Mesothelial cell of epicardium (in vitro differentiated cells): ENCODE measurements at regions not wholly inside any gene's neighbourhood (a gene's known extent, or its start where the extent isn't known, plus 50 kb on each side); places are given as distances from the start of the nearest gene placed in this dataset.

ENCODE experiments used
- DNase-seq, 2 experiments: peaks; one replicate each; pipeline ENCODE4 v3.0.0; 2021; ENCODE audit warnings: low spot score in 2 of 2; ENCODE audit not compliant: unreplicated experiment in 2 of 2
- H3K27ac Mint-ChIP-seq: 2 replicates; pipeline ENCODE4 v1.8.0; 2021; ENCODE audit warnings: mixed read lengths
- H3K27me3 Mint-ChIP-seq: 2 replicates; pipeline ENCODE4 v1.8.0; 2021; ENCODE audit warnings: low read depth, mixed read lengths
- H3K36me3 Mint-ChIP-seq: 2 replicates; pipeline ENCODE4 v1.8.0; 2021; ENCODE audit warnings: mixed read lengths
- H3K4me1 Mint-ChIP-seq: 2 replicates; pipeline ENCODE4 v1.8.0; 2021; ENCODE audit warnings: mixed read lengths
- H3K4me3 Mint-ChIP-seq: 2 replicates; pipeline ENCODE4 v1.8.0; 2021; ENCODE audit warnings: mild to moderate bottlenecking, moderate library complexity, mixed read lengths
- H3K9me3 Mint-ChIP-seq: 2 replicates; pipeline ENCODE4 v1.8.0; 2021; ENCODE audit warnings: mixed read lengths
- CTCF ChIP-seq: fragments of 200-600 bp; sonication (generic); IDR thresholded peaks from one replicate; pipeline ENCODE4 v1.5.0; 2021; ENCODE audit warnings: antibody characterized with exemption; ENCODE audit not compliant: unreplicated experiment

- Mint-ChIP-seq H3K27me3 (no peaks in the 10 kb centered on the region), H3K9me3 (peaks cover 2% of the 10 kb centered on the region), H3K36me3 (no peaks in the 10 kb centered on the region), H3K27ac (no peak overlapping the region), H3K4me1 (peaks cover 12% of the 10 kb centered on the region), H3K4me3 (no peak overlapping the region)
- no peak for DNase-seq
- no peak for TF ChIP-seq CTCF
These were observed 581.8 kb upstream of the WWC1 start for GRCh38 chr5:167709625-167710024.

- H3K4me1 Mint-ChIP-seq, result peaks cover 4% of the 10 kb centered on the region
- no peaks in the 10 kb centered on the region for H3K27me3 Mint-ChIP-seq
- peaks cover 2% of the 10 kb centered on the region for H3K9me3 Mint-ChIP-seq
- H3K4me3 Mint-ChIP-seq, result no peak overlapping the region
- DNase-seq, result no peak
- H3K27ac Mint-ChIP-seq, result no peak overlapping the region
- no peak for TF ChIP-seq CTCF
- H3K36me3 Mint-ChIP-seq, result no peaks in the 10 kb centered on the region
These were observed 580.9 kb upstream of the WWC1 start for GRCh38 chr5:167710444-167711073.

- TF ChIP-seq CTCF, result no peak
- Mint-ChIP-seq H3K27me3 (no peaks in the 10 kb centered on the region), H3K27ac (no peak overlapping the region), H3K4me1 (peaks cover 7% of the 10 kb centered on the region), H3K4me3 (no peak overlapping the region), H3K36me3 (no peaks in the 10 kb centered on the region), H3K9me3 (no peaks in the 10 kb centered on the region)
- no peak for DNase-seq
These were observed 578.4 kb upstream of the WWC1 start for GRCh38 chr5:167712986-167713585.

- peaks cover 7% of the 10 kb centered on the region for H3K4me1 Mint-ChIP-seq
- H3K27ac Mint-ChIP-seq, result no peak overlapping the region
- no peak overlapping the region for H3K4me3 Mint-ChIP-seq
- H3K27me3 Mint-ChIP-seq, result no peaks in the 10 kb centered on the region
- no peak for TF ChIP-seq CTCF
- no peaks in the 10 kb centered on the region for H3K36me3 Mint-ChIP-seq
- DNase-seq, result no peak
- no peaks in the 10 kb centered on the region for H3K9me3 Mint-ChIP-seq
These were observed 577.5 kb upstream of the WWC1 start for GRCh38 chr5:167713896-167714295.

GRCh38 chr5:167716126-167716775, 575.2 kb upstream of the WWC1 start:
- Mint-ChIP-seq H3K4me3 (no peak overlapping the region), H3K27me3 (no peaks in the 10 kb centered on the region), H3K4me1 (peaks cover 13% of the 10 kb centered on the region), H3K9me3 (no peaks in the 10 kb centered on the region), H3K36me3 (no peaks in the 10 kb centered on the region), H3K27ac (peak overlapping the region; percentile 40)
- DNase-seq, result no peak
- TF ChIP-seq CTCF, result no peak
